Right lobe of liver (tissue), 6 donors: ENCODE measurements at regions not wholly inside any gene's neighbourhood (a gene's known extent, or its start where the extent isn't known, plus 50 kb on each side); places are given as distances from the start of the nearest gene placed in this dataset.

ENCODE experiments used
- ATAC-seq, 4 donors: fragments of 200-7000 bp; cut with Tn5 transposase; one replicate each; pipeline ENCODE4 v1.9.1; 2020; ENCODE audit warnings: mild to moderate bottlenecking in 4 of 4, moderate library complexity in 4 of 4
- DNase-seq, 3 donors: peaks; one replicate each; pipeline ENCODE4 v3.0.0-alpha.2; 2020
- H3K27ac ChIP-seq, 3 donors: fragments of 200-600 bp; one replicate each; pipeline ENCODE4 v1.8.0; 2022
- H3K27me3 ChIP-seq, 2 donors: fragments of 200-600 bp; one replicate each; pipeline ENCODE4 v1.8.0; 2022
- H3K36me3 ChIP-seq, 4 donors: fragments of 200-600 bp; sonication (generic) in 1 of 4; one replicate each; pipeline versions ENCODE4 v1.5.1 to v1.8.0; 2017 to 2022; ENCODE audit warnings: control low read depth in 1 of 4
- H3K4me1 ChIP-seq, 4 donors: fragments of 200-600 bp; sonication (generic) in 1 of 4; one replicate each; pipeline versions ENCODE4 v1.5.1 to v1.8.0; 2017 to 2022; ENCODE audit warnings: control low read depth in 1 of 4
- H3K4me3 ChIP-seq, 3 donors: fragments of 200-600 bp; one replicate each; pipeline ENCODE4 v1.8.0; 2022
- H3K9me3 ChIP-seq, 4 donors: fragments of 200-600 bp; sonication (generic) in 1 of 4; one replicate each; pipeline versions ENCODE4 v1.5.1 to v1.8.0; 2017 to 2022; ENCODE audit warnings: control low read depth in 1 of 4
- CTCF ChIP-seq, 4 donors: fragments of 200-600 bp in 3 of 4; fragments of 450-650 bp in 1 of 4; IDR thresholded peaks; one replicate each; pipeline versions ENCODE4 v1.5.1 to v1.8.0; 2016 to 2022; ENCODE audit warnings: antibody characterized with exemption in 4 of 4, mild to moderate bottlenecking in 2 of 4
- POLR2A ChIP-seq: fragments of 450-650 bp; IDR thresholded peaks from one replicate; pipeline ENCODE4 v1.6.1; 2017; ENCODE audit warnings: antibody characterized with exemption, mild to moderate bottlenecking
- WGBS: methylation state at CpG from one replicate; pipeline ENCODE4 v1.1.6; 2018; ENCODE audit warnings: low coverage, low lambda C conversion rate; ENCODE audit not compliant: insufficient coverage; ENCODE audit errors: missing lambda C conversion rate; 5-methylcytosine and 5-hydroxymethylcytosine counted together
- intact Hi-C, 2 donors: fragments of 100-400 bp; cut with DNase I; formaldehyde crosslinking; loops; one replicate each; pipeline versions ENCODE4 v1.11.2 to v1.14.1; 2022
- donor health status: DM: no; HTN: yes; CAD: no.
- donor health status: DM: no; HTN: no; CAD: no.
- donor health status: DM: no; HTN: no; CAD: no.
- donor health status: DM: no; HTN: yes; CAD: no.
- donor health status: DM: no; HTN: yes; CAD: no.

- ATAC-seq, result no peak
These were observed 148.2 kb downstream of the TRMT11 start for GRCh38 chr6:126134491-126134890.

GRCh38 chr6:126140015-126140414, 153.7 kb downstream of the TRMT11 start:
- Histone ChIP-seq H3K9me3 (no peaks in the 10 kb centered on the region), H3K36me3 (no peaks in the 10 kb centered on the region), H3K27me3 (no peaks in the 10 kb centered on the region), H3K4me3 (no peak overlapping the region), H3K27ac (no peak overlapping the region), H3K4me1 (no peaks in the 10 kb centered on the region)
- ATAC-seq (no peak), DNase-seq (no peak)
- intact Hi-C loops, result no loop called here
- no peak for TF ChIP-seq CTCF (IDR thresholded peaks at IDR 0.05)

More at GRCh38 chr6:126134491-126134890, 148.2 kb downstream of the TRMT11 start:
- H3K4me3 ChIP-seq, result no peak overlapping the region
- WGBS, result 86% methylated on average over 2 of the region's 2 CpGs
- H3K9me3 ChIP-seq, result no peaks in the 10 kb centered on the region
- no peak overlapping the region for H3K27ac ChIP-seq
- no peaks in the 10 kb centered on the region for H3K27me3 ChIP-seq
- H3K36me3 ChIP-seq, result peaks cover 0 to 1% (median 0%) of the 10 kb centered on the region in 4 donors
- DNase-seq, result no peak
- no peak for TF ChIP-seq POLR2A
- TF ChIP-seq CTCF (IDR thresholded peaks at IDR 0.05), result no peak
- intact Hi-C loops, result no loop called here
- no peaks in the 10 kb centered on the region for H3K4me1 ChIP-seq

- H3K4me1 ChIP-seq, result no peaks in the 10 kb centered on the region
- no peak overlapping the region for H3K4me3 ChIP-seq
- WGBS, result 93% methylated on average over 3 of the region's 3 CpGs
- ATAC-seq (no peak), DNase-seq (no peak)
- H3K36me3 ChIP-seq, result no peaks in the 10 kb centered on the region
- intact Hi-C loops, result no loop called here
- no peak overlapping the region for H3K27ac ChIP-seq
- H3K9me3 ChIP-seq, result no peaks in the 10 kb centered on the region
- TF ChIP-seq CTCF (IDR thresholded peaks at IDR 0.05), result no peak
- no peak for TF ChIP-seq POLR2A
- H3K27me3 ChIP-seq, result no peaks in the 10 kb centered on the region
These were observed 157.5 kb downstream of the TRMT11 start for GRCh38 chr6:126143761-126144251.

GRCh38 chr6:126145351-126145750, 159.0 kb downstream of the TRMT11 start:
- H3K9me3 ChIP-seq, result no peaks in the 10 kb centered on the region
- DNase-seq, result no peak
- TF ChIP-seq POLR2A (no peak), CTCF (IDR thresholded peaks at IDR 0.05) (no peak)
- H3K27me3 ChIP-seq, result no peaks in the 10 kb centered on the region
- WGBS, result 85% methylated on average over 6 of the region's 6 CpGs
- H3K27ac ChIP-seq, result no peak overlapping the region
- H3K36me3 ChIP-seq, result no peaks in the 10 kb centered on the region
- intact Hi-C loops, result no loop called here
- H3K4me1 ChIP-seq, result no peaks in the 10 kb centered on the region
- no peak overlapping the region for H3K4me3 ChIP-seq
- no peak for ATAC-seq

GRCh38 chr6:126147291-126147815, 161.0 kb downstream of the TRMT11 start:
- TF ChIP-seq CTCF (IDR thresholded peaks at IDR 0.05), result no peak
- no peak for TF ChIP-seq POLR2A
- Histone ChIP-seq H3K9me3 (no peaks in the 10 kb centered on the region), H3K36me3 (no peaks in the 10 kb centered on the region), H3K27ac (no peak overlapping the region), H3K4me1 (no peaks in the 10 kb centered on the region), H3K27me3 (no peaks in the 10 kb centered on the region), H3K4me3 (no peak overlapping the region)
- no peak for DNase-seq
- intact Hi-C loops, result no loop called here
- 91% methylated on average over 4 of the region's 4 CpGs for WGBS
- ATAC-seq, result no peak
